ENCODE measurements at regions not wholly inside any gene's neighbourhood (a gene's known extent, or its start where the extent isn't known, plus 50 kb on each side); places are given as distances from the start of the nearest gene placed in this dataset.
A peak's percentile ranks its signal among the peaks of the same experiment; 100 is the strongest.

DNA sequence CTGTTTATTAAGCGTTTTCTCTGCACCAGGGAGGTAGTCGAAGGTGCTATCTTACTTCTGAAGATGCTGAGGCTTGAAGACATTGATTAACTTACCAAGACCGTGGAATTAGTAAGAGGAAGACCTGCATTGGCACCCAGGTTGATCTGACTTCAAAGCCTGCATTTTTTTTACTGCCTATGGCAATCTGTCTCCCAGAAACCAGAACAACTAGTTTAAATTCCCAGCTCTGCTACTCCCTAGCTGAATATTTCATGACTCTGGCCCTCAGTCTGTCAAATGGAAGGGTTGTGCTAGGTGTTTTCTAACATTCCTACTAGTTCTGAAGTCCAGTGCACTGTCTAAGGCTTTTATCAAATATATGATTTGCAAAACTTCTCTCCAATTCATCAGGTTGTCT lies 52.0 kb upstream of the GRAMD1B start:
- DNase-seq (ENCODE audit: low spot score), result no peak

DNA sequence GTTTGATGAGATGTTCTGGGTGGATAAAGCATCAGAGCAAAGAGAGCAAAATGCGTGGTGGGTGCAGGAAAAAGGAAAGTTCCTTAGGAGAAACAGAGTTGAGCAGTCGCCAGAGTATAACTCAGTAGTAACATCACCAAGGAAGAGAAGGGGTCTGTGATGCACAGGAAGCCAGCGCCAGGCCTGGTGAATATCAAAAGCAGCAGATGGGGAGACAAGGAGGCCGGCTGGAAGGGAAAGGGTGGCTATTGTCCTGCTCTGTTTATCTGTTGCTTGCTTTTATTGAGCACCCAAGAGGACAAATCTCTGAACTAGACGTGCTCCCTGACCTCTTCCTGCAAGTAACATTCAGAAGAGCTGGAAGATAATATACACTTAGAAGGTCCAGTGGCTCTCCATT lies 52.7 kb upstream of the GRAMD1B start:
- DNase-seq (ENCODE audit: low spot score), result no peak

DNA sequence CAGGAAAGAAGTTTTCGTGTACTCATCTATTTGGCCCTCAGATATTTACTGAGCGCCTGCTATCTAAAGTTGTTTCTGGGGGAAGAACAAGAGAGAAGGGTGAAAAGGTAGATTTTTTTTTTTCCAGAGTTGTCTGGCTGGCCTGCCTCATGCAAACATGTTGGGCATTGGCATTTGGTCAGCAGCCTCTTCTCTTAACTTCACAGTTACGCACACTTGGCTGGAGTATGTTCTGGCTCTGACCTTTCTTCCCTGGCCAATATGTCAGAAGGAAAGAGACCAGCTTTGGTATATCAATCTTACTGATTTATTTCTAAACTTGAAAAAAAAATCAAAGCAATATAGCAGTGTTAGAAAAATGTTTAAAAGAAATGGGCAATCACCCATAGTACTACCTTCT lies 54.2 kb upstream of the GRAMD1B start:
- no peak for DNase-seq (ENCODE audit: low spot score)

DNA sequence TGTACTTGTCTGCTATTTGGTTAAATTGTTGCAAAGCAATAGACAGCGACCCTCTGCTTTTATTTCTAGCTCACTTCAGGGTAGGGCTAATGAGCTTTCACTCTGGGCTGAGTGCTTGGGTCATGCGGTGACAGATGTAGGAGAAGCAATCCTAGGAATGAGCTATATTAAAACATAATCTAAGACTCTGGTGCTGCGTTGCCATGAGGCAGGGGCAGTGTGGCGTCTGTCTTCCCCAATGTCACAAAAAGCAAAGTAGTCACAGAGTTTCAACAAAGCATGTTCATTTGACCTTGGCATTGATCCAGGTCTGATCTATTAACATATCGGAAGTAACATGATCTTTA lies 55.5 kb upstream of the GRAMD1B start:
- no peak for DNase-seq (ENCODE audit: low spot score)

DNA sequence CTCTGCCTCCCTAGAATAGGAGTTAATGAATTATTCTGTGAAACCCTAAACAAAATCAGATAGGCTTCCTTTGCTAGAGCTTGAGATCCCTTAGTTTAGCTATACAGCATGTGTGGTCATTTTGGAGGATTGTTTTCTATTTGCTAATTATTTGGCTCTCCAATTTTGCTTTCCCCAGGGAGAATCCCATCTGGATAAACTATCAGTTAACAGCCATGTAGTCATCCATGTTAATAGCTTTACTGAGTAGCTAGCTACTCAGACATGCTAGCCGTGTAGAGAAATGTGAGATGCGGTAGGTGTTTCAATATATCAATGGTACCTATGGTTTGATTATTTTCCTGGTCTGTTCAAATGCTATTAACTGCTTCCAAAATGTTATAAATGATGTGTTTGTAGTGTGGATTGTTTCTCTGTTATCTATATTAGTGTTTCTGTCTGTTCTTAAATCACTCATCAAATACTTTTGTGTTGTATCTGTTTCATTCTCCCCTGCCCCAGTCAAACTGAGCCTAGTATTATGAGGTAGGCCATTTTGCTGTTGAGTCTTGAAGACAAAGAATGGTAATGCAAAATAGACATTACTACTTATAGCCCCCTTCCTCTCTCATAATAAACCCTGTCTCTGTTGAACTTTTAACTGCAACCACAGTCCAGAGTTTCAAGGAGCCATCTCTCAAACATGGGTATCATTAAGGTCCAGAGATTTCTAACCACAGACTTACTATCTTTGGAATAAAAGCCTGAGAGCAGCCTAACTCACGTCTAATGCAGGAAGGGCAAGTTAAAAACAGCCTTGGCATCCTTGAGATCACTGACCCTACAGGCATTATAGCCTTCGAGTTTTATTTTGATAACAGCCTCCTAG lies 56.1 kb upstream of the GRAMD1B start:
- DNase-seq (ENCODE audit: low spot score), result no peak

DNA sequence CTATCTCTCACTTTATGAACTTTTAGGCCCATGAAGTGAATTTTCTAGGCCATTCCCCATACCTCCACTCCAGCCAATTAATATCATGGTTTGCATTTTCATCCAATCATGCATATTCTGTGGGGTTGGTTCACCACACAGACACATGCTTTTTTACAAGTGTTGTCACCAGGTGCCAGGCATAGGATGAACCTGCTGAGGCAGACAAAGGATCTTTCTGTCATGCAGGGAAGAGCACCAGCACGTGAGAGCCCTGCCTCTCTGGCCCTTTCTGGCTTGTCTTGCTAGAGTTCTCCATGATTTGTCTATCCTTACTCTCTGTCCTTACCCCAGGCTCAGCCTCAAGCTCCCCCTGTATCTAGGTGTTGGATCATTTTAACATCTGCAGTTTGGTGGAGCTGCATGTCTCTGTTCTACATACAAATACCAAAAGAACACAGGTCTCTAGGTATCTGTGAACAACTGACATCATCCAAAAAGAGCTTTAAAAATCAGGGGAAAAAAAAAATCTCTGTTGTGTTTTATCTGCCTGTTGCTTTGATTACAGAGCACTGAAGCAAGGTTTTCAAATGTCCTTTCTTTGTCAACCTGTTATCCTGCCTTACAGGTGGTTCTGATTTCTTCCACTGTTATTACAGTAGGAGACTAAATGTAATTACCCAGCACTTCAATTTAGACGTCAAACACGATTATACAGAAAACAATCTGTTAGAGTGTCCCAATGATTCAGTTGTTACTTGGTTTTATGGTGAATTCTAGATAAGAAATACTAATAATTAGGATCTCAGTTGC lies 58.4 kb upstream of the GRAMD1B start:
- no peak for DNase-seq (ENCODE audit: low spot score)

DNA sequence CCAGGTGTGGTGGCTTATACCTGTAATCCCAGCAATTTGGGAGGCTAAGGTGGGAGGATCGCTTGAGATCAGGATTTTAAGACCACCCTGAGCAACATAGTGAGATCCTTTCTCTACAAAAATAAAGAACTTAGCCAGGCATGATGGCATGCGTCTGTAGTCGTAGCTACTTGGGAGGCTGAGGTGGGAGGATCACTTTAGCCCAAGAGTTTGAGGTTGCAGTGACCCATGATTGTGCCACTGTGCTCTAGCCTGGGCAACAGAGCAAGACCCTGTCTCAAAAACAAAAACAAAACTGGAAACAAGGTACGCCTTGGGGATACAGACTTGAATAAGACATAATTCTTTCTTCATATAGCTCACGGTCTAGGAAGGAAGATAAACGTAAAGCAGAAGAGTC lies 63.1 kb upstream of the GRAMD1B start:
- DNase-seq (ENCODE audit: low spot score), result no peak

DNA sequence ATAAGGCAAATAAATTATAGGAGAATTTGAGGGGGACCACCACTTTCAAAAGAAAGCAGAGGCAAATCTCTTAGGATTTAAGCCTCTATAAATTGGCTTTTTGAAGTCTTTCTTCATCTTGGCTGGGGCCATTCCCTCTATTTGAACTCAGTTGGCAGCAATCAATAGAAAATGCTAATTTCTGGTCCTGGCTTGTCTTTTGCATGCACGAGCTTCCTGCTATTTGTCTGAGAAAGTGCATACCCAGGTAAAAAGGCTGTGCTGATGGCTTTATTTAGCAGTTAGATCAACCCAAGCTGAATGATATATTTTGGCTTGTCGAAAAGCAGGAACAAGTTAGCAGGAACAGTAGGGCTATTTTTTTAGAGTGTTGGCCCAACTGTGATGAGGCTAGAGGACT lies 64.1 kb upstream of the GRAMD1B start:
- DNase-seq (ENCODE audit: low spot score), result no peak

DNA sequence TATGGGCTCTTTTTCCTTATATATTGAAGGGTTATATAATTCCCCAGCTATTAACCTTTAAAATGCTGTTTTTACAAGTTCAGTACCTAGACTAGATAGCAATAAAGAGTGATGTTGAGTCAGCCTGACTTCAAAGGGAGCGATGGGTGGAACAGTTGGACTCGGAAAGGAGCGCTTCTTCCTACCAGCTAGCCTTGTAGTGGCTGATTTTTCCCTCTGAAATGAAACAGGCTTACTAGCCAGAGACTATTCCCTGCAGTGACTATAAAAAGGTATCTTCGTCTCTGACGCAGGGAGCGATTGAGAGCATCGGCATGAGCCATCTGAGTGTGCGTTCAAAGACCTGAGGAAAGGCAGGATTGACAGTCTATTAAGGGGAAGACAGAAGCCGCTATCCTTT lies 66.0 kb upstream of the GRAMD1B start:
- no peak for DNase-seq (ENCODE audit: low spot score)

DNA sequence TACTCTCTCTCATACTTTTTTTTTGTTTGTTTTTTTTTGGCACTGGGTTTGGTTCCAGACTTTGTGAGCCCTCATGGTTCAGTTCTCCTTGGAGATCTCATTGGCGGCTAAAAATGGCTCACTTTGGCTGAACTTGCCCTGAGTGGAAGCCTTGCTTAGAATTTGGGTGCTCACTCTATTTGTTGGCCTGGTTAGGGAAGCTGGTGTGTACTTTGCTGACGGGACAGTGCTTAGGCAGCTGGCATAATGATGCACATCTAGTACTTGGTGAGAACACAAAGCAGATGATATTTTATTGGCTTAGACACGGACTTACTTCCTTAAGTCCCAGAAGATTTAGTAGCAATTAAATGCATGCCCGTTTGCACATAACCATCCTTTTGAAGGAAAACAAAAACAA lies 66.5 kb upstream of the GRAMD1B start:
- no peak for DNase-seq (ENCODE audit: low spot score)

DNA sequence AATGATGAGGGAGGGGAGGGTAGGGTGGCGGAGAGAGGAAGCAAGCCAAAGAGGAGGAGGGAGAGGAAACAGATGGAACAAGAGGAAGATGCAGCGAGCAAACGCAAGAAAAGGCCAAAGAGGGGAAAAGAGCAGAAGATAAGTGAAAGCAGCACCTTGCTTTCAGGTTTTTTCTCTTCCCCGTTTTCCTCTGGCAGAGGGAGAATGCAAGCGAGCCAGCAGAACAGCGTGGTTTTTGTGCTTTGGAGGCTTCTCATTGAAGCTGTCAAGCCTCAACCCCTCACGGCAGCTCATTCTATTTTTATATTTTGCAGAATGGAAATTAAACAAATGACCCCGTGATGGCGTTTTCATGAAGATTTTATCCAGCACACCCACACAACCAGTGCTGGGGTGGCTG lies 67.1 kb upstream of the GRAMD1B start:
- DNase-seq (ENCODE audit: low spot score), result no peak

DNA sequence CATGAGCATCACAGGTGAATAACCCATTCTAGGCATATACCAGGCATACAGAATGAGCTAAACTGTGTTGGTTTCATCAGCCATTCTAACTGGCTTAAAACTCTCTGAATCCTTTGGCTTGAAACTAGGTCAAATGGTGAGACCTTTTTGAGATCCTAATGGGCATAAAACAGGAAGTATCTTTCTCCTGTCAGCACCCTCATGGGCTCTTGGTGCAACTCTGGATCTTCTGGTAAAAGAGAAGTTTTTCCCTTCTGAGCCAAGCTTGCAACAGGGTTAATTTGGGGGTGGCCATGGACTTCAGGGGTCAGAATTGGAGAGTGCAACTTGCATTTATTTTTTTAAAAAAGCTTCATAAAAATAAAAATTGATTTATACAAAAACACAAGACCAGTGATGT lies 67.9 kb upstream of the GRAMD1B start:
- no peak for DNase-seq (ENCODE audit: low spot score)

DNA sequence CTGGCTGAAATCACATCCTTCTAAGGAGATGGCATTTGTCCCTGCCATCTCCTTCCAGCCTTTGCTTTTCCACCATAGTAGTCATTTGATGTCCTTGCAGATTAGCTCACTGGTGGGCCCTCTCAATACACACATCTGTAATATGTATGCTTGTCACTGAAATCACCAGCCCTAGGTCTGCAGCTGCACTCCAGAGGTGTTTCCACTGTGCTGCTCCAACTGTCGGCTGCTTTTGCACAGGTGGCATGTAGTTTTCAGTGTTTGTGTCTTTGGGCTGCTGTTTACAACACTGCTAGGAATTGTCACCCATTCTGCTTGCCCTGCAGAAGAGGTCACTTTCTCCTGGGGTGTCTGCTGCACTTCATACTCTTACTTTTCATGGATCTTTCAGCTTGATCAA lies 69.0 kb upstream of the GRAMD1B start:
- no peak for DNase-seq (ENCODE audit: low spot score)

DNA sequence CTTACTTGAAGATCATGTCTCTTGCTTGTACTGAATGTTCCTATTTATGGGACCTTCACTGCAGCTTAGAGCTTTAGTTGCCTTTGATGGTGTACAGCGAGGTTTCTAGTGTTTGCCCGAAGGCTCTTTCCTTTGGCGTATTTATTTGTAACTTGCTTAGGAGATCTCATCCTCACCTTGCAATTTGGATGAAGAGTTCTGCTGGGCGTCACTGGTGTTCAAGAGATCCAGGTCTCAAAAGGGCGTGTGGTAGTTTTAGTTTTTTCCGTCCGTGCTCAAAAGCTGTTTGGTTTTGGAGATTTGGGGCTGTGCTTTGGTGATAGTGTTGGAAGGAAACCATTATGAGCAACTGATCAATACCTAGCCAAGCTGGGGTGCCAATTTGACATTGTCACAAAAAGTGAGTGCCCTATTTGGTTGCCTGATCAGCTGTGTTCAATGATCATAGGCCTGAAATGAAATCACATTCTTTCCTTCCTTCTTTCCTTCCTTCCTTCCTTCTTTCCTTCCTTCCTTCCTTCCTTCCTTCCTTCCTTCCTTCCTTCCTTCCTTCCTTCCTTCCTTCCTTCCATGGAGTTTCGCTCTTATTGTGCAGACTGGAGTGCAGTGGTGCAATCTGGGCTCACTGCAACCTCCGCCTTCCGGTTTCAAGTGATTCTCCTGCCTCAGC lies 69.7 kb upstream of the GRAMD1B start:
- no peak for DNase-seq (ENCODE audit: low spot score)

DNA sequence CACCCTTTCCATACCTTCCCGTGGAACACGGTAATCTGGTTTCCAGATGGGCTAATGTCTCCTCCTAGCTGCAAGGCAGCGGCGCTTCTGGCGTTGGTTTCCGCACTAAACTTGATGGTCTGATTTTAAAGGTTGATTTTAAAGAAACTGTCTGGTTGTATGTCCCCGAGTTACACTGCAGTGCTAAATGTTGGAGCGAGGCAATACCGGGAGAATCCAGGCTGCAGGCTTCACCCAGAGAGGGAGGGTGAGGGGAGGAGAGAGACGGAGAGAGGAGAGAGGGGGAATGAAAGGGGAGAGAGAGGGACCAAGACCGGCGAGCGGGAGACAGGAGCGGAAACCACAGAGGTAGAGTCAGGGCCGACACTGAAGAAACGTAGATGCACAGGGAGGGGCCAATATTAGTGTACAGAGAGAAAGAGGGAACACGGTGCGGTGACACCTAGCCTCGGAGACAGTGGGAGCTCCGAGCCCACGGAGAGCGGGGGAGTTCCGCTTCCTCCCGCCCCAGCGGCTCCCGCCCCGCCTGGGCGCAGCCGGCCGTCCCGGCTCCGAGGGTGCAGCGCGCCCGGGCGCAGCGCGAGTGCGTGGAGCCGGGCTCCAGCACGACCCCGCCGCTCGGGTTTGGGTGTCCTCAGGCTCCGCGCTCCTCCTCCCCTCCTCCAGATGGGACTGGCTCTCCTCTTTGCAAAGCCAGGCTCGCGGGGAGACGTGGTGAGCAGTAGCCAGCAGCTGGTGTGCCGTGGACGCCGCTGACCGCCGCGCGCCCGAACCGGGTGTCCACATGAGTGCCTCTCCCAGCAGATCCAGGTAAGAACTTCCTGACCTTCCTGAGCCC lies 71.9 kb upstream of the GRAMD1B start:
- no peak for DNase-seq (ENCODE audit: low spot score)

DNA sequence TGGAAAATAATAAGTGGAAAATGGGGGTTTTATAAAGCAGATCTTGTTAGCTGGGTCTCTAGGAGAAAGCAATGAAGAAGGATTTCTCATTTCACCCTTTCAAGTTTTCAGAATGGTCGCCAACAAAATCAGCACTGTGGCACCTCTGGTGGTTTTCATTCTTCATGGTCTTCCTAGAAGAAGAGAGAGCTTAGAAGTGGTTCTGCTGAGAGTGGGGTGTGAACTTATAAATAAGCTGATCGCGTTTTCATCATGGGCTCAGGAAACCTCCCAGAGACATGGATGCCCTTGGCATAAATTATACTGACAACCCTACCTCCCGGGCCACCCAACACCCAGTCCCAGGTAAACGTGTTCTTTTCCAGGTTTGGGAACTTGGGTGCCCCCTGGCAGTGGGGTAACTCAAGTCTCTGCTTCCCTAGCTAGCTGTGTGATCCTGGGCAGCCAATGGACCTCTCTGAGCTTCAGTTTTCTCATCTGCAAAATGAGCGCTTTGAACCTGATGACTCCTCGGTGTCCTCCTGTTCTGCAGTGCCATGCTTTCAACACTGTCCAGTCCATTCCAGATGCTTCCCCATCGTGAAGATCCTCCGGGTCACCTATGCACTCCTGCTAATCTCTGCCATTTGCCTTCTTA lies 72.6 kb upstream of the GRAMD1B start:
- DNase-seq (ENCODE audit: low spot score), result no peak

DNA sequence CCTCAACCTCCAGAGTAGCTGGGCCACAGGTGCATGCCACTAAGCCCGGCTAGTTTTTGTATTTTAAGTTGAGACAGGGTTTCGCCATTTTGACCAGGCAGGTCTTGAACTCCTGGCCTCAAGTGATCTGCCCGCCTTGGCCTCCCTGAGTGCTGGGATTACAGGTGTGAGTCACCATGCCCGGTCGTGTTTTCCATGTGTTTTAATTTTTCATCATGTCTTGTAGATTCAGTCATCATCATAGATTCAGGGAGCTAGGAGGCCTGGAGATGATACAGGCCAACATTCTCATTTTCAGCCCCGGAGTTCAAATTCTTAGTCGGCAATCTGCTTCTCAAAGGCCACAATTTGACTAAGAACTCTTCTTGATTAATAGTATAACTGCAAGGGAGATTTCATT lies 73.5 kb upstream of the GRAMD1B start:
- DNase-seq (ENCODE audit: low spot score), result no peak

DNA sequence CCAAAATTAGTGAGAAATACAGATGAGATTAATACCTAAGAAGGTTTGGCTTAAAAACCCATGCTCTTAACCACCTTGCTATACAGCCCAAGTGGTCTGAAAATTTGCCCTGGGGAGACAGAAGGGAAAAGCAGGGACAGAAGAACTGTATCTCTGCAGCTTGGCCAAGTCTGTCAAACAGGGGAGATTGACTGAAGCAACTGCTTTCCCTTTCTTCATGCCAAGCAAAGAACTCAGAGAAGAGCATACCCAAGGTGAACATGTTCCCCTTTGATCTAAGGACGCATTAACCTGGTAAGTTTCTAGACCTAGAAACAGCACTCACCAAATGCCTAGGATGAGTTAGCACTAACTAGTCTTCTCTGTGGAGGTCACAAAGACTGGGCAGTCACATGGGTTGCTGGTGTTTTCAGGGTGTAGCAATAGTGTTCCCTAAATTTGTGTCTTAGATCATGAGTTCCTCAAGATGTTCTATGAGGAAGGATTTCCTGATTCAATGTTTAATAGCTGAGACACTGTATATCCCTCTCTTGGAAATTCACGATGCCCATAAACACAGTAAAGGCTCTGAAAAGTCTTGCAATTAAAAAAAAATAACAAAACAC lies 75.6 kb upstream of the GRAMD1B start:
- DNase-seq (ENCODE audit: low spot score), result no peak

DNA sequence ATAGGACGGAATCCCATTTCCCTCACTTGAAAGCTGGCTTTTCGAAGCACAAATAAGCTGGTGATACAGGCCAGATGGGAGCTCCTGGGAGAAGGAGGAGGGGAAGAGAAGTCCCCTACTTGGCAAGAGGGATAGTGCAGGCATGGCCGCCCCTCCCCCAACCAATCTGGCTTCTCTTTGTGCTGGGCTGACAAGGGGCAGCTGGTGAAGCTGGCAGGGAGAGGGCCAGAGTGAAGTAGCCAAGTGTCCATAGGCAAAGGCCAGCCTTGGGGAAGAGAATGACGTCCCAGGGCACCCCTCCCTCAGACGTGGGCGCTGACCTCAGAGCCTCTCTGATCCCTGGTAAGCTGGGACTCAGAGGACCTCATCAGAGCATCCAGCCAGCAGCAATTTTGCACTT lies 78.7 kb upstream of the GRAMD1B start:
- peak; percentile 88 for DNase-seq (ENCODE audit: low spot score)

DNA sequence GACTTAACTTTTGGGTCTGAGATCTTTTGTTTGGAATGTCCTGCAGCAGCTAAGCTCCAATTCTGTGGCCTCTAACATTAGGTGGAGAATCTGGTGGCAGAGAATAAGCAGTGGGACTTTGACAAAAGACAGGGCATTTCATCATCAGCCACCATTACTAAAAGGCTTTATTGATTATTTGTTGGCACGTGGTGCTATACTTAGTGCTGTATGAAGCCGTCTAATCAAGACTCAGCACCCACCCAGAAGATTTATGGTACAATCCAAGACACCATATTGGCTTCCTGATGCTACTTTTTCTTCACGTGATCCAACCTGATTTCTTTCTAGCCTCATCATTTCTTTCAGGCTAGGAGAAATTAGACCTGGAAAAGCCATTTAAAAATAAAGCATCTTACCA lies 80.7 kb upstream of the GRAMD1B start:
- DNase-seq (ENCODE audit: low spot score), result no peak

DNA sequence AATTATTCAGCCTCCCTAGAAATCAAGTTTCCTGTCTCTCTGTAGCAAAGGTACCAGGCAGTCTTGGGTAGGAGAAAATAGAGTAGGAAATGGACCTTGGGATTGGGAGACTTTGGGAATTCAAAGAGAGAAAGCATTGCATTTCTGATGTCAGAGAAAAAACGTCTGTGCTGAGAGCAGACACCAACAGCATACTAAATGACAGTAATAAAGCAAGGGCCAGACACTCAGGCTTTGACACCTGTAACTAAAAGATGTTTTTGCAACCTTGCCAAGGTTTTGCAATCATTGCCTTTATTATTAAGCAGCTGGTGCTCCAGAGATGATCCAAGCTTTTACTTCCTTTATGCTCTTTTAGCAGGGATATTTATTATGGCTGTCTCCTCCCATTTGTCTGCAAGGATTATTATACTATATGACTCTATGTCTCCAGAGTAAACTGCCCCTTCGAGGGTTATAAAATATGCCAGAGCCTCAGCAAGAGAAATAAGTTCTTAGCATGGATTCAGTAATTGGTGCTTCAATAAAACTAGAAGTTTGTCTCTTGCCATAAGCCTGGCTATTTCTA lies 85.2 kb upstream of the GRAMD1B start:
- DNase-seq (ENCODE audit: low spot score), result no peak
